ENCODE measurements at regions not wholly inside any gene's neighbourhood (a gene's known extent, or its start where the extent isn't known, plus 50 kb on each side); places are given as distances from the start of the nearest gene placed in this dataset.

- TF ChIP-seq CTCF (IDR thresholded peaks at IDR 0.05; ENCODE audit: extremely low read depth in 1 of 2, insufficient read depth in 1 of 2, low read depth in 1 of 2, low read length in 2 of 2) (no peak), JUN (IDR thresholded peaks at IDR 0.05; ENCODE audit: borderline replicate concordance, insufficient read depth, insufficient read length, low read depth) (no peak), POLR2A (IDR thresholded peaks at IDR 0.05; ENCODE audit: low read depth, low read length) (no peak), POLR2AphosphoS5 (IDR thresholded peaks at IDR 0.05; ENCODE audit: insufficient read depth, low read depth, low read length) (no peak), MAX (IDR thresholded peaks at IDR 0.05; ENCODE audit: insufficient read depth, insufficient read length) (no peak), EZH2 (IDR thresholded peaks at IDR 0.05; ENCODE audit: borderline replicate concordance, low read depth, low read length, severe bottlenecking) (no peak), GATA2 (IDR thresholded peaks at IDR 0.05; ENCODE audit: insufficient read depth, insufficient read length, low read depth, low read length) (no peak), MYC (IDR thresholded peaks at IDR 0.05; ENCODE audit: low read depth, low read length) (no peak)
Observed at GRCh38 chr4:16387448-16387847, 161.2 kb upstream of the TAPT1 start.

Data from endothelial cell of umbilical vein (primary cell).